ENCODE measurements at regions not wholly inside any gene's neighbourhood (a gene's known extent, or its start where the extent isn't known, plus 50 kb on each side); places are given as distances from the start of the nearest gene placed in this dataset.

DNA sequence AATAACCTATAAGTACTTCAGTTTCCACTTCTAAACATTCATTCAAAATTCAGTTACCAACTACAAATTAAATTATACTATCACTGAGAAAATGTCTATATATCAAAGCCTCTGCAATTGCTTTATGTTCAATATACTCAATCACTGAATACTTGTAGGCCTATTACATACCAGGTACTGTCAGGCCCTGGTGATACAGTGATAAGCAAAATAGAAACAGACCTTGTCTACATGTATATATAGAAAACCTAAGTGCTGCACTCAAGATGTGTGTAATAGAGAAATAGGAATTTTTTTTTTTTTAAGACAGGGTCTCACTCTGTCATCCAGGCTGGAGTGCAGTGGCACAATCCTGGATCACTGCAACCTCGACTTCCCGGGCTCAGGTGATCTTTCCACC is 53.7 kb upstream of the PHF14 start:
- TF ChIP-seq, protein P1, sequence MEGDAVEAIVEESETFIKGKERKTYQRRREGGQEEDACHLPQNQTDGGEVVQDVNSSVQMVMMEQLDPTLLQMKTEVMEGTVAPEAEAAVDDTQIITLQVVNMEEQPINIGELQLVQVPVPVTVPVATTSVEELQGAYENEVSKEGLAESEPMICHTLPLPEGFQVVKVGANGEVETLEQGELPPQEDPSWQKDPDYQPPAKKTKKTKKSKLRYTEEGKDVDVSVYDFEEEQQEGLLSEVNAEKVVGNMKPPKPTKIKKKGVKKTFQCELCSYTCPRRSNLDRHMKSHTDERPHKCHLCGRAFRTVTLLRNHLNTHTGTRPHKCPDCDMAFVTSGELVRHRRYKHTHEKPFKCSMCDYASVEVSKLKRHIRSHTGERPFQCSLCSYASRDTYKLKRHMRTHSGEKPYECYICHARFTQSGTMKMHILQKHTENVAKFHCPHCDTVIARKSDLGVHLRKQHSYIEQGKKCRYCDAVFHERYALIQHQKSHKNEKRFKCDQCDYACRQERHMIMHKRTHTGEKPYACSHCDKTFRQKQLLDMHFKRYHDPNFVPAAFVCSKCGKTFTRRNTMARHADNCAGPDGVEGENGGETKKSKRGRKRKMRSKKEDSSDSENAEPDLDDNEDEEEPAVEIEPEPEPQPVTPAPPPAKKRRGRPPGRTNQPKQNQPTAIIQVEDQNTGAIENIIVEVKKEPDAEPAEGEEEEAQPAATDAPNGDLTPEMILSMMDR (IDR thresholded peaks at IDR 0.05), result no peak
- TF ChIP-seq EZH2 (IDR thresholded peaks at IDR 0.05), result no peak
- TF ChIP-seq EZH2phosphoT487 (IDR thresholded peaks at IDR 0.05), result no peak
